HG02840 (cell line): ENCODE measurements at regions not wholly inside any gene's neighbourhood (a gene's known extent, or its start where the extent isn't known, plus 50 kb on each side); places are given as distances from the start of the nearest gene placed in this dataset.

Source experiments
- ATAC-seq: cut with Tn5 transposase; IDR thresholded peaks from one replicate; pipeline ENCODE4 v1.9.1; 2021; ENCODE audit warnings: mild to moderate bottlenecking, moderate library complexity, moderate number of reproducible peaks; ENCODE audit not compliant: unreplicated experiment, low FRiP score

GRCh38 chr2:147385600-147385999 is 459.2 kb upstream of the ACVR2A start:
- ATAC-seq: no peak

DNA sequence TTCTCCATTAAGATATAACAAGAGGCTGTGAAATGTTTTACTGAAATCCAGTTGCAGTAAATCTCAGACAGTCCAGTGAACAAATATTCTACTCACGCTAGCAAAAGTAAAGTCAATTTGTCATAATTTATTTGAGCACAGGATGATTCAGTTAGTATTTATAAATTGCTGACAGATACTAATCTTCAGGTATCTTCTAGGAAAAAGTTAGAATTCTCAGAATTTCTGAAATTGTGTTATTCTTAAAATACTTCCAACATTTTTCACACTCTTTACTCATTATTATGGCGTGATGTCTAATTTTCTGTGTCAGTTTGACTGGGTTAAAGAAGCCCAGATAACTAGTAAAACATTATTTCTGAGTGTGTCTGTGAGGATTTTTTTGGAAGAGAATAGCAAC is 460.2 kb upstream of the ACVR2A start:
- ATAC-seq: no peak

DNA sequence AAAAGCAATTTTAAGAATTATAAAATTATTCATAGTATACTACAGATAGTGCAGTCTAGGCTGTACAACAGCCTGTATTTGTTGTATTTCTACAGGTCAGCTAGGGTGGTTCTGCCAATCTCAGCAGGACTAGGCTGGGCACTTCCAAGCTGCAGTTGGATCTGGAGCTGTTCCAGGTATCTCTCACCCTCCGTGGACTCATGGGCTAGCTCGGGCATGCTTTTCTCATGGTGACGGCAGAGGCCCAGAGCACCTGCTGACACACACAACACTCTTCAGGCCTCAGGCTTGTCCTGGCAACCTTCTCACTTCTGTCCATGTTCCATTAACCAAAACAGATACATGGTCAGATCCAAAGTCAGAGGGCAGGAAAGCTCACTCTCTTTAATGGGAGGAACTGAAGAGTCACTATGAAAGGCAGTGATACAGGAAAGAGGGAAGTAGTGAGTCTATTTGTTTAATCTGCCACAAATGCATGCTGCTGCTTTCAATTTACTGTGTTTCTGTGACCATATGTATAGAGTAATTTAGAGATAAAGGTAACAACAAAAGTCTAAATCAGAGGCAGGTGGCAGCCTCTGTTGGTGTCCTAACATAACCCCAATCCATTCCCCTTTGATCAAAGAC is 462.4 kb upstream of the ACVR2A start:
- ATAC-seq: no peak

DNA sequence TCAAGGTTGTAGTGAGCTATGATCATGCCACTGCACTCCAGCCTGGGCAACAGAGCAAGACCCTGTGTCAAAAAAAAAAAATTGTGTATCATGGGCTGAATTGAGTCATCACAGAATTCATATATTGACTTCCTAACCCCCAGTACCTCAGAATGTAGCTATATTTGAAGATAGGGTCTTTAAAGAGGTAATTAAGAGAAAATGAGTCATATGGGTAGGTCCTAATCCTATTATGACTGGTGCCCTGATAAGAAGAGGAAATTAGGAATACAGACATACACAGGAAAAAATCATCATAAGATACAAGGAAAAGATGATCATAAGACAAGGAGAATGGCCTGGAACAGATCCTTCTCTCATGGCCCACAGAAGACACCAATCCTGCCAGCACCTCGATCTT is 466.4 kb upstream of the ACVR2A start:
- no peak for ATAC-seq

DNA sequence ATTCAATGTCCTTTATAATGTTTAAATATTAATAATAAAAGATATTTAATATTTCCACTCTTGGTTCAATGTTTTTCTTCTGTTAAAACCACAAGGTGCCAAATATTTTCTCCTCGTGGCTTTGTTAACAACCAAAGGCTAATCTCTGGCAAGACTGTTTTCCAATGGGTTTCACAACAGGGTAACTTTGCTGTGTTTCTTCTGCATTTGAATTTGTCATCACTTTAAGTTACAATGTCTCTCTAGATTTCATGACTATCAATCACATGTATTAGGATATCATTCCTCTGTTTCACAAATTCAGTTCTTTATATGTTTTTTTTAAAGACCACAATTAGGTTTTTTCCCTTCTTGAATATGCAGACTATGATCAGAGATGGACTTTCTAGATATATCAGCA is 469.8 kb upstream of the ACVR2A start:
- no peak for ATAC-seq

DNA sequence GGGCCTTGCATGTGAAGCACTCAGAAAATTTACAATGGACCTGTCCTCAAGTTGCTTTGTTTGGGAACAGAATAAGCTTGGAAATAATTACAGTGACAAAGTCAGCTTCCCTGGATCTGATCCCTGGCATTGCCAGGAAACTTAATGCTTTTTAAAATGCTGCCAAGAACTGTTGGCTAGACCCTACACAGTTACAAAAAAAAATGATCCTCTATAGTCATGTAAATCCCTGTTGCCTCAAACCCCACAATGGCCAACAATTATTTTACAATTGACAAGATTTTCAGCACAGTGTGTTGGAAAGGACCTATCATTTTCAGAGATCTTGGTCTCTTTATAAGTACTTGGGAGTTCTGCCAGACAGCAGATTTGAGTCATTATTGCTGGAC is 470.4 kb upstream of the ACVR2A start:
- ATAC-seq: no peak

GRCh38 chr2:147373800-147374422 is 470.9 kb upstream of the ACVR2A start:
- ATAC-seq: no peak

GRCh38 chr2:147368306-147368705 is 476.5 kb upstream of the ACVR2A start:
- ATAC-seq: no peak

DNA sequence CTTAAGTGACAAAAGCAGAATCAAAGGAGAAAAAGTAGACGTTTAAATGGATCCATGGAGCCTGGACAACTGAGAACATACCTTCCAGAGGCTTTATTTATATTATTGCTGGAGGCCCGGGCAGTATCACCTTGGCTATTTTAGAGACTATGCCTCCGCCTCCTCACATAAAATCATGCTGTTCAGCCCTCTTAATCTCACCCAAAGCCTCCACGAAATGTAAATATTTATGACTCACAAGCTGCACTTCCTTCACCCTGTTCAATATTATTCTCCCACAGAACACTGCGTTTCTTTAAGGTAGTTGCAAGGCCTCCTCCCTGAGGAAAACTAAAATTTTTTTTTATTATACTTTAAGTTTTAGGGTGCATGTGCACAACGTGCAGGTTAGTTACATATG is 478.6 kb upstream of the ACVR2A start:
- ATAC-seq: no peak

GRCh38 chr2:147365622-147366021 is 479.2 kb upstream of the ACVR2A start:
- ATAC-seq: no peak

GRCh38 chr2:147364597-147364996 is 480.2 kb upstream of the ACVR2A start:
- ATAC-seq: no peak

GRCh38 chr2:147363181-147363580 is 481.6 kb upstream of the ACVR2A start:
- no peak for ATAC-seq

DNA sequence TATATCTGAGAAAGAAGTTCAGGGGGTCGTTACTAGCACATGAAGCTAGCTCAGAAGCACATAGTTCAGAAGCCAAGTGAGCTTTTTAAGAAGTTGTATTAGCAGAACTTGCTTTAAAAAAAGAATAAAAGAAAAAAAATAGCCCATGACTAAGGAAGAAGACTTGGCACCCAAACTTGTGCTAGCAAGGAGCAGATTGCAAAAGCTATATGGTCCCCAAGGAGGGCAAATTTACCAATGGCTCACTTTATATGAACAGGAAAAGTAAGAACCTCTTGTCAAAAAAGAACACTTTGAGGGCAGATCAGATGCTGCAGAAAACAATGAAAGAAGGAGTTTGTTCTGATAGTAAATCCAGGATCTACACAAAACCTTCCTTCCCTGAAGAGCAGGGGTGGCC is 486.5 kb upstream of the ACVR2A start:
- ATAC-seq: no peak

GRCh38 chr2:147356157-147356556 is 488.7 kb upstream of the ACVR2A start:
- no peak for ATAC-seq

- no peak for ATAC-seq
Measured at GRCh38 chr2:147355706-147356105, 489.1 kb upstream of the ACVR2A start.

DNA sequence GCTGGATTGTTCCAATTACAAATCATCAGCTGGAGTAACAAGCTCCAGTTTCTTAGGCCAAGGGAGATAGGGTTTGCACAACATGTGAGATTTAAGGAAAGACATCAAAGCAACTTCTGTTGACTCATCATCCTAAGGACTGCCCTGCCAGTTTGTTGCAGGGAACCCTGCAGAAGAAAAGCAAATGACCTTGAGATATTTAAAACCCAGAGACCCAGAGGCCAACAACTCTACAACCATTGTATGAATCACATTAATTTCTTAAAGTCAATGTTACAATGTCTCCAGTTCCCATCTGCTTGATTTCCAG is 491.8 kb upstream of the ACVR2A start:
- ATAC-seq: no peak

DNA sequence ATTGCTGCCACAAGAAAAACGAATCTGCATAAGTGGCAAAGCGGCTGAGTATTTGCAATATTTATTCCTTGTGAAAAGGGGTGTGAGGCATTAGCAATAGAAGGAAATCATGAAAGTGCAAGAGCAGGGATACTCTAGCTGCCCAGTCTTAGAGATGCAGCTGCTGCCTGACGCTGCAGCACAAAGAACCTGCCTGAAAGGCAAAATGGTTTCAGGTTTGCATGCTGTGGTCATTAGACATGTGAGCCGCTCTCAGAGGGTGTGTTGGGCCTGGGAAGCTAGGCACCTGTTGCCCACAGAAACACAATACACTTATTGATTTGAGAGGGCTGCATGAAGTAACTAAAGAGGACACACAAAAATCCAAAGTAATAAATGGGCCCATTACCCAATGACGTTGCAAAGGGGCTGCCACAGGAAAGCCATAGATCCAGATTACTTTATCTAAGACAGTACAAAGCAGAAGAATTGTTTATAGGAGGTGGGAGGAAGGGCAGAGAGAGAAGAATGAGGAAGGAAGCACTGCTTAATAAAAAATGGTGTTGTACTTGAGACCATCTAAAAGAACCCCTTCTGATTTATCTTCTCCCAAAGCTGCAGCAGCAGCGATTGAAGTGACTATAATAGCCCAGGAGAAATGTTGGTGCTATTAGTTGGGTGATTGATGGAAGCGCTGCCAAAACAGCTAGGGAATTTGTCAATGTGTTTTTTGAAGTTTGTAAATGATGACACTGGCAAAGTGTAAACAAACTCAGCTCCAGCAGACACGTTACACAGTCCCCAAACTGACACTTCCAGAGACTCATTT is 492.4 kb upstream of the ACVR2A start:
- ATAC-seq: no peak

GRCh38 chr2:147351784-147352183 is 493.0 kb upstream of the ACVR2A start:
- no peak for ATAC-seq

- no peak for ATAC-seq
Measured at GRCh38 chr2:147348931-147349555, 495.8 kb upstream of the ACVR2A start.

DNA sequence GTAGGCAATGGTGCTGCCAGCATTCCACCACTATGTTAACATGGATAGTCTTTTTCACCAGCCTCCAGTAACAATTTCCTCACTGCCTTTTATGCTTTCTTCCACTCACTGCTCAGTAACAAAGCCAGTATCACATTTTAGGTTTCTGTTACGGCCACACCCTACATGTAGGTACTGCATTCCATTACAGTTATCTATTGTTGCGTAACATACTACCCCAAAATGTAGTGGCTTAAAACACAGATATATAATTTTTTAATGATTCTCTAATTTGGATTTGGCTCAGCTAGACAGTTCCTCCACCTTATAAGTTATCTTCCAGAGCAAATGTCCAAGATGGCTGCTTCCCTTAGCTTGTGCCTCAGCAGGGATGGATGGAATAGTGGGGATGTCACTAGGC is 498.7 kb upstream of the ACVR2A start:
- ATAC-seq: no peak

DNA sequence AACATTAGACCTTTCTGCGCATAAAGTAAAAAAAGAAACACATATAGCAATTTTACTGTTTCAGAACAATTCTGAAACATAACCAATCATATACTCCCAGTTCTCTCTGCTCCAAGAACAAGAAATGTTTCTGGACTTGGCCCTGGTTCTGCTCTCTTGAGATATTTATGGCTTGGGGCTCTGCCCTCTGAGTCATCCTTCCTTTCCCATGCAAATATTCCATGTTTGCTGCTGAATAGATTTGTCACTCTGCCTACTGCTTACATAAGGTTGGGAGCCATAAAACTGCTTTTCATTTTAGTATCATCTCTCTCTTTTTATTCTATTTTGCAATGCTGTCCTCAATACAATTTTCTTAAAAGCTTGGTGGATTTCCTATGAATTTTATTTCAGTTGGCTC is 499.6 kb upstream of the ACVR2A start:
- ATAC-seq: no peak

GRCh38 chr2:147342329-147342728 is 502.5 kb upstream of the ACVR2A start:
- no peak for ATAC-seq
